HG02884 (cell line): ENCODE measurements at regions not wholly inside any gene's neighbourhood (a gene's known extent, or its start where the extent isn't known, plus 50 kb on each side); places are given as distances from the start of the nearest gene placed in this dataset.
A peak's percentile ranks its signal among the peaks of the same experiment; 100 is the strongest.
"Not testable (repeated sequence)": the region's sequence is repeated elsewhere in the genome, so short reads cannot be mapped to it uniquely, and the experiment has no call there.

ENCODE experiments used
- ATAC-seq: cut with Tn5 transposase; IDR thresholded peaks from one replicate; pipeline ENCODE4 v1.9.1; 2021; ENCODE audit warnings: mild to moderate bottlenecking, moderate library complexity; ENCODE audit not compliant: unreplicated experiment

GRCh38 chr4:128459547-128459946 lies 171.9 kb upstream of the PGRMC2 start:
- no peak for ATAC-seq

- ATAC-seq: no peak
Measured at GRCh38 chr4:128458816-128459215, 171.2 kb upstream of the PGRMC2 start.

- no peak for ATAC-seq
Measured at GRCh38 chr4:128457726-128458125, 170.1 kb upstream of the PGRMC2 start.

- ATAC-seq: no peak
Measured at GRCh38 chr4:128456171-128456570, 168.6 kb upstream of the PGRMC2 start.

GRCh38 chr4:128455480-128455879 lies 167.9 kb upstream of the PGRMC2 start:
- ATAC-seq: no peak

GRCh38 chr4:128454881-128455280 lies 167.3 kb upstream of the PGRMC2 start:
- no peak for ATAC-seq

- peak; percentile 99 for ATAC-seq
Measured at GRCh38 chr4:128454281-128454871, 166.8 kb upstream of the PGRMC2 start.

- ATAC-seq: no peak
Measured at GRCh38 chr4:128452415-128452814, 164.8 kb upstream of the PGRMC2 start.

GRCh38 chr4:128451270-128451905 lies 163.8 kb upstream of the PGRMC2 start:
- no peak for ATAC-seq

GRCh38 chr4:128450326-128451120 lies 162.9 kb upstream of the PGRMC2 start:
- ATAC-seq: no peak

- ATAC-seq: no peak
Measured at GRCh38 chr4:128449251-128449650, 161.6 kb upstream of the PGRMC2 start.

- no peak for ATAC-seq
Measured at GRCh38 chr4:128444544-128445302, 157.1 kb upstream of the PGRMC2 start.

- no peak for ATAC-seq
Measured at GRCh38 chr4:128440923-128441322, 153.3 kb upstream of the PGRMC2 start.

GRCh38 chr4:128437023-128437422 lies 149.4 kb upstream of the PGRMC2 start:
- not testable (repeated sequence) for ATAC-seq

- not testable (repeated sequence) for ATAC-seq
Measured at GRCh38 chr4:128429023-128429613, 141.5 kb upstream of the PGRMC2 start.

- ATAC-seq: no peak
Measured at GRCh38 chr4:128428397-128428796, 140.8 kb upstream of the PGRMC2 start.

GRCh38 chr4:128427832-128428366 lies 140.3 kb upstream of the PGRMC2 start:
- ATAC-seq: no peak

GRCh38 chr4:128424527-128425497 lies 137.2 kb upstream of the PGRMC2 start:
- no peak for ATAC-seq

- ATAC-seq: not testable (repeated sequence)
Measured at GRCh38 chr4:128422296-128422695, 134.7 kb upstream of the PGRMC2 start.
